GM12874 (cell line): ENCODE measurements at regions not wholly inside any gene's neighbourhood (a gene's known extent, or its start where the extent isn't known, plus 50 kb on each side); places are given as distances from the start of the nearest gene placed in this dataset.

Experiments
- TF ChIP-seq, protein P1 (sequence below): IDR thresholded peaks from 2 replicates; pipeline ENCODE4 v1.5.1; 2011; ENCODE audit warnings: low read depth, mild to moderate bottlenecking, control low read depth, low read length, moderate library complexity; ENCODE audit not compliant: insufficient read depth

DNA sequence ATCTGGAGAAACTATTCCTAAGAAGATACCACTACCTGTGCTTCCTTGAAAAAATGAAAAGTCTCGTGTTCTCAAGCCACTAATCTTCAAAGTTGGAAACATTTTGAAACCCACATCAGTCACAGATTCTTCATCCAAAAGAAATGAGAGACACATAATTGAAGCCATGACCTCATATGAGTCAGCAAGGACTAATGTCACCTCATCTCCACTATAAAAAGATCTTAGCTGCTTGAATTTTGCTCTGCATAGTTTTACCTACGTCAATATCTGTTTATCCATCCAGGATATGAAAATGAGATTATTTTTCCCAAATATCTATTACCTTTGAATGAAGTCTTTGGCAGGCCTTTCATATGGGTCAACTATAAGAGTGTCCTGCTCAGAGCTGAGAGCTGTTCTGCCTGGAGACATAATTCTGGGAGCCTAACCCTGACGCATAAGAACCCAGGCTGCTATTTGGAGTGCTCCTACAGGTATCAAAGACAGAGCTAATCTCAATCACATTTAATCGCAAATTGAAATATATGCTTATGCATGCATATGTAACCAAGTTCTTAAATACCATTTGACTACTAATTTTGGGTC lies 312.5 kb upstream of the PKN2 start:
- TF ChIP-seq, protein P1, sequence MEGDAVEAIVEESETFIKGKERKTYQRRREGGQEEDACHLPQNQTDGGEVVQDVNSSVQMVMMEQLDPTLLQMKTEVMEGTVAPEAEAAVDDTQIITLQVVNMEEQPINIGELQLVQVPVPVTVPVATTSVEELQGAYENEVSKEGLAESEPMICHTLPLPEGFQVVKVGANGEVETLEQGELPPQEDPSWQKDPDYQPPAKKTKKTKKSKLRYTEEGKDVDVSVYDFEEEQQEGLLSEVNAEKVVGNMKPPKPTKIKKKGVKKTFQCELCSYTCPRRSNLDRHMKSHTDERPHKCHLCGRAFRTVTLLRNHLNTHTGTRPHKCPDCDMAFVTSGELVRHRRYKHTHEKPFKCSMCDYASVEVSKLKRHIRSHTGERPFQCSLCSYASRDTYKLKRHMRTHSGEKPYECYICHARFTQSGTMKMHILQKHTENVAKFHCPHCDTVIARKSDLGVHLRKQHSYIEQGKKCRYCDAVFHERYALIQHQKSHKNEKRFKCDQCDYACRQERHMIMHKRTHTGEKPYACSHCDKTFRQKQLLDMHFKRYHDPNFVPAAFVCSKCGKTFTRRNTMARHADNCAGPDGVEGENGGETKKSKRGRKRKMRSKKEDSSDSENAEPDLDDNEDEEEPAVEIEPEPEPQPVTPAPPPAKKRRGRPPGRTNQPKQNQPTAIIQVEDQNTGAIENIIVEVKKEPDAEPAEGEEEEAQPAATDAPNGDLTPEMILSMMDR, result no peak

GRCh38 chr1:88375977-88376376 lies 308.1 kb upstream of the PKN2 start:
- TF ChIP-seq, protein P1, result no peak

- TF ChIP-seq, protein P1, result no peak
Measured at GRCh38 chr1:88376421-88376820, 307.7 kb upstream of the PKN2 start.

GRCh38 chr1:88378560-88378959 lies 305.5 kb upstream of the PKN2 start:
- TF ChIP-seq, protein P1, result no peak

- TF ChIP-seq, protein P1, result no peak
Measured at GRCh38 chr1:88394958-88395357, 289.1 kb upstream of the PKN2 start.

- TF ChIP-seq, protein P1, result no peak
Measured at GRCh38 chr1:88398338-88398737, 285.7 kb upstream of the PKN2 start.

GRCh38 chr1:88399690-88400089 lies 284.4 kb upstream of the PKN2 start:
- TF ChIP-seq, protein P1, result no peak
